KBM-7 (cell line): ENCODE measurements at regions not wholly inside any gene's neighbourhood (a gene's known extent, or its start where the extent isn't known, plus 50 kb on each side); places are given as distances from the start of the nearest gene placed in this dataset.

Source experiments
- DNase-seq: peaks from one replicate; pipeline ENCODE4 v3.0.0-alpha.2; 2015
- in situ Hi-C: fragments of 300-500 bp; cut with MboI; formaldehyde crosslinking; loops from 2 replicates; pipeline ENCODE4 v1.14.3; 2020; ENCODE audit warnings: low sequenced_read_pairs, low pct_unique_long_range_greater_than_20kb, mixed read lengths

GRCh38 chr5:100270023-100270771 is 265.0 kb upstream of the FAM174A start:
- in situ Hi-C loops = no loop called here
- DNase-seq = peak; percentile 65

- DNase-seq = no peak
- in situ Hi-C loops = no loop called here
Observed at GRCh38 chr5:100260968-100261367, 274.2 kb upstream of the FAM174A start.

GRCh38 chr5:100252944-100253343 is 282.2 kb upstream of the FAM174A start:
- no peak for DNase-seq
- in situ Hi-C loops = no loop called here

- no peak for DNase-seq
- in situ Hi-C loops = no loop called here
Observed at GRCh38 chr5:100252037-100252436, 283.1 kb upstream of the FAM174A start.

GRCh38 chr5:100249884-100250269 is 285.3 kb upstream of the FAM174A start:
- in situ Hi-C loops = no loop called here
- no peak for DNase-seq

- in situ Hi-C loops = no loop called here
- DNase-seq = no peak
Observed at GRCh38 chr5:100249211-100249883, 285.8 kb upstream of the FAM174A start.

GRCh38 chr5:100232736-100233135 is 302.4 kb upstream of the FAM174A start:
- DNase-seq = no peak
- in situ Hi-C loops = no loop called here

- no peak for DNase-seq
- in situ Hi-C loops = no loop called here
Observed at GRCh38 chr5:100188778-100189177, 346.4 kb upstream of the FAM174A start.

- in situ Hi-C loops = no loop called here
- no peak for DNase-seq
Observed at GRCh38 chr5:100188339-100188738, 346.8 kb upstream of the FAM174A start.

GRCh38 chr5:100186181-100186580 is 349.0 kb upstream of the FAM174A start:
- DNase-seq = no peak
- in situ Hi-C loops = no loop called here

GRCh38 chr5:100182402-100182801 is 352.8 kb upstream of the FAM174A start:
- no peak for DNase-seq
- in situ Hi-C loops = no loop called here

GRCh38 chr5:100175346-100175745 is 359.8 kb upstream of the FAM174A start:
- no peak for DNase-seq
- in situ Hi-C loops = no loop called here

- in situ Hi-C loops = no loop called here
- no peak for DNase-seq
Observed at GRCh38 chr5:100165309-100165708, 369.9 kb upstream of the FAM174A start.

GRCh38 chr5:100161868-100162267 is 373.3 kb upstream of the FAM174A start:
- no peak for DNase-seq
- in situ Hi-C loops = no loop called here

- DNase-seq = no peak
- in situ Hi-C loops = no loop called here
Observed at GRCh38 chr5:100157066-100157465, 378.1 kb upstream of the FAM174A start.

- no peak for DNase-seq
- in situ Hi-C loops = no loop called here
Observed at GRCh38 chr5:100148239-100148638, 386.9 kb upstream of the FAM174A start.

- in situ Hi-C loops = no loop called here
- no peak for DNase-seq
Observed at GRCh38 chr5:100142607-100143006, 392.6 kb upstream of the FAM174A start.

GRCh38 chr5:100131161-100131560 is 404.0 kb upstream of the FAM174A start:
- no peak for DNase-seq
- in situ Hi-C loops = no loop called here

GRCh38 chr5:100130307-100130706 is 404.9 kb upstream of the FAM174A start:
- in situ Hi-C loops = no loop called here
- no peak for DNase-seq

GRCh38 chr5:100119903-100120302 is 415.3 kb upstream of the FAM174A start:
- in situ Hi-C loops = no loop called here
- no peak for DNase-seq

GRCh38 chr5:100110497-100110896 is 424.7 kb upstream of the FAM174A start:
- in situ Hi-C loops = no loop called here
- DNase-seq = no peak
